Heart right ventricle (tissue), 16 donors: ENCODE measurements at regions not wholly inside any gene's neighbourhood (a gene's known extent, or its start where the extent isn't known, plus 50 kb on each side); places are given as distances from the start of the nearest gene placed in this dataset.

Experiments
- ATAC-seq, 8 donors: fragments of 200-7000 bp; cut with Tn5 transposase; one replicate each; pipeline ENCODE4 v1.9.1; 2020; ENCODE audit warnings: mild to moderate bottlenecking in 8 of 8, moderate library complexity in 8 of 8, moderate number of reproducible peaks in 1 of 8
- DNase-seq, 2 donors: peaks; one replicate each; pipeline ENCODE4 v3.0.0-alpha.2; 2020
- H3K27ac ChIP-seq, 10 donors: fragments of 200-600 bp; sonication (generic) in 2 of 10; one replicate each; pipeline versions ENCODE4 v1.5.0 to v1.8.0; 2020 to 2022; ENCODE audit warnings: mild to moderate bottlenecking in 3 of 10
- H3K27me3 ChIP-seq, 7 donors: fragments of 200-600 bp; one replicate each; pipeline ENCODE4 v1.8.0; 2021 to 2022; ENCODE audit warnings: mild to moderate bottlenecking in 2 of 7
- H3K36me3 ChIP-seq, 9 donors: fragments of 200-600 bp; sonication (generic) in 1 of 9; one replicate each; pipeline versions ENCODE4 v1.5.0 to v1.8.0; 2020 to 2022; ENCODE audit warnings: mild to moderate bottlenecking in 2 of 9
- H3K4me1 ChIP-seq, 9 donors: fragments of 200-600 bp; sonication (generic) in 1 of 9; one replicate each; pipeline versions ENCODE4 v1.5.0 to v1.8.0; 2020 to 2022; ENCODE audit warnings: mild to moderate bottlenecking in 4 of 9
- H3K4me3 ChIP-seq, 10 donors: fragments of 200-600 bp; sonication (generic) in 2 of 10; one replicate each; pipeline versions ENCODE4 v1.5.0 to v1.8.0; 2020 to 2022; ENCODE audit warnings: mild to moderate bottlenecking in 7 of 10, moderate library complexity in 2 of 10
- H3K9me3 ChIP-seq, 11 donors: fragments of 200-600 bp in 10 of 11; sonication (generic) in 2 of 11; one replicate each; pipeline versions ENCODE4 v1.5.0 to v1.8.0; 2013 to 2022; ENCODE audit warnings: mild to moderate bottlenecking in 2 of 11, control low read depth in 1 of 11, moderate library complexity in 1 of 11
- CTCF ChIP-seq, 9 donors: fragments of 200-600 bp; sonication (generic) in 2 of 9; IDR thresholded peaks; one replicate each; pipeline versions ENCODE4 v1.5.0 to v1.8.0; 2021 to 2022; ENCODE audit warnings: antibody characterized with exemption in 9 of 9, mild to moderate bottlenecking in 5 of 9, moderate library complexity in 1 of 9
- WGBS, 2 donors: extraction: QIAGEN DNeasy Blood & Tissue Kit; methylation state at CpG; one replicate each; pipeline ENCODE4 v1.1.7; 2013; ENCODE audit warnings: inconsistent platforms in 1 of 2; 5-methylcytosine and 5-hydroxymethylcytosine counted together
- intact Hi-C, 10 donors: fragments of 100-400 bp; cut with DNase I; formaldehyde crosslinking; loops; one replicate each; pipeline versions ENCODE4 v1.11.1 to v1.14.2; 2022
- donor health status: Arrhythmogenic right ventricular cardiomyopathy.
- donor health status: ischemic (EF 13 %, LVEDD 7.1; RV severe dilation, severe dysfunction).
- donor health status: healthy with polysubstance abuse.
- donor health status: DM: no; HTN: yes; CAD: no.
- donor health status: DM: no; HTN: no; CAD: no.
- donor health status: ischemic (EF 25% LVEDD 6.9; RV normal size, moderate dysfunction).
- donor health status: ischemic (EF 25% LVEDD 5.7; RV mildly dilated, moderate dysfunction).
- donor health status: healthy.
- donor health status: DM: yes; HTN: yes; CAD: no.
- donor health status: Ischemic cardiomyopathy.
- donor health status: ischemic (EF 35%, LVEDD 5.7; RV mildly dilated, moderate dysfunction).
- donor health status: nonischemic (EF 11% LVEDD 7.7; RV severe dilation, severe dysfunction).
- donor health status: DM: yes; HTN: yes; CAD: no.
- donor health status: PGD.
- donor health status: ischemic (EF 29% LVEDD 5.4; RV normal size, mild dysfunction).
- donor health status: nonischemic (EF 23%, LVEDD 6.1; RV moderate dilation, normal function).

- no peaks in the 10 kb centered on the region for H3K9me3 ChIP-seq
- no peaks in the 10 kb centered on the region for H3K36me3 ChIP-seq
- peaks cover 0 to 17% (median 0%) of the 10 kb centered on the region in 9 donors for H3K4me1 ChIP-seq
- H3K4me3 ChIP-seq, result no peak overlapping the region
- H3K27ac ChIP-seq, result no peak overlapping the region
- intact Hi-C loops, result loop anchor here in 1 of 10 donors (10.0 kb wide), 1 partner anchor 82 kb away; no protein-coding TSS in a partner anchor
- DNase-seq (no peak), ATAC-seq (no peak)
- WGBS, 2 donors, result 84 to 85% methylated on average over 2 of the region's 2 CpGs
- no peaks in the 10 kb centered on the region for H3K27me3 ChIP-seq
- TF ChIP-seq CTCF (IDR thresholded peaks at IDR 0.05), result no peak
Observed at GRCh38 chr18:38552732-38553321, 987.2 kb upstream of the CELF4 start.

- no peaks in the 10 kb centered on the region for H3K9me3 ChIP-seq
- no peaks in the 10 kb centered on the region for H3K36me3 ChIP-seq
- H3K27me3 ChIP-seq, result no peaks in the 10 kb centered on the region
- WGBS, 2 donors, result 59 to 63% methylated on average over 10 of the region's 10 CpGs
- no peak overlapping the region for H3K27ac ChIP-seq
- TF ChIP-seq CTCF (IDR thresholded peaks at IDR 0.05), result no peak
- ATAC-seq (peak in 5 of 8 donors; percentile 41 to 76 (median 47)), DNase-seq (peak in 1 of 2 donors; percentile 5)
- intact Hi-C loops, result loop anchor here in 1 of 10 donors (10.0 kb wide), 1 partner anchor 83 kb away; no protein-coding TSS in a partner anchor
- peaks cover 0 to 17% (median 0%) of the 10 kb centered on the region in 9 donors for H3K4me1 ChIP-seq
- H3K4me3 ChIP-seq, result no peak overlapping the region
Observed at GRCh38 chr18:38551881-38552280, 986.3 kb upstream of the CELF4 start.

GRCh38 chr18:38545071-38545470 lies 979.5 kb upstream of the CELF4 start:
- WGBS, 2 donors, result 63 to 73% methylated on average over 1 of the region's 1 CpG
- no peaks in the 10 kb centered on the region for H3K4me1 ChIP-seq
- H3K27ac ChIP-seq, result no peak overlapping the region
- intact Hi-C loops, result no loop called here
- peak in 7 of 9 donors; percentile 14 to 49 (median 39) for TF ChIP-seq CTCF (IDR thresholded peaks at IDR 0.05)
- DNase-seq (no peak), ATAC-seq (no peak)
- no peaks in the 10 kb centered on the region for H3K36me3 ChIP-seq
- no peak overlapping the region for H3K4me3 ChIP-seq
- peaks cover 0 to 4% (median 0%) of the 10 kb centered on the region in 11 donors for H3K9me3 ChIP-seq
- H3K27me3 ChIP-seq, result no peaks in the 10 kb centered on the region

- no peak for TF ChIP-seq CTCF (IDR thresholded peaks at IDR 0.05)
- H3K27me3 ChIP-seq, result no peaks in the 10 kb centered on the region
- no peak overlapping the region for H3K4me3 ChIP-seq
- peaks cover 0 to 15% (median 5%) of the 10 kb centered on the region in 11 donors for H3K9me3 ChIP-seq
- ATAC-seq (no peak), DNase-seq (no peak)
- H3K36me3 ChIP-seq, result no peaks in the 10 kb centered on the region
- H3K27ac ChIP-seq, result no peak overlapping the region
- intact Hi-C loops, result loop anchor here in 1 of 10 donors (10.0 kb wide), 1 partner anchor 85 kb away; no protein-coding TSS in a partner anchor
- no peaks in the 10 kb centered on the region for H3K4me1 ChIP-seq
Observed at GRCh38 chr18:38539856-38540255, 974.3 kb upstream of the CELF4 start.
